ENCODE measurements at regions not wholly inside any gene's neighbourhood (a gene's known extent, or its start where the extent isn't known, plus 50 kb on each side); places are given as distances from the start of the nearest gene placed in this dataset.

DNA sequence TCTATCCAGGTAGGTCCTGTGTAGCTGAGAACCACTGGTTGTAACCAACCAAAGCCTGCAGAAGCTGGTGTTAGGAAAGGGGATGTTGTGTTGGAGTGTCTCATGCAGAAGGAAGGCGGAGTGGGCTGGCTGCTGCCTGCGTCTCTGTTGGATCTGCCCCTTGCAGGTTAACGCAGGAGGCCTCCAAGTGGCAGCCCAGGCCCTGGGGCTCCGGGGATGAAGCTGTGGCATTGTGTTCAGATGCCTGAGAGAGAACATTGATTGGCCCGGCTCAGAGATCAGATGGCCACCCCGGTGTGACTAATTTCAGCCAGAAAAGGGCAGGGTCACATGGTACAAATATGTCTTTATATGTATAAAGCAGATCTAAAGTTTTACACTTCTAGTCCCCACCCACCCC lies 216.0 kb downstream of the GLI2 start (continued):
- TF ChIP-seq, protein P1, sequence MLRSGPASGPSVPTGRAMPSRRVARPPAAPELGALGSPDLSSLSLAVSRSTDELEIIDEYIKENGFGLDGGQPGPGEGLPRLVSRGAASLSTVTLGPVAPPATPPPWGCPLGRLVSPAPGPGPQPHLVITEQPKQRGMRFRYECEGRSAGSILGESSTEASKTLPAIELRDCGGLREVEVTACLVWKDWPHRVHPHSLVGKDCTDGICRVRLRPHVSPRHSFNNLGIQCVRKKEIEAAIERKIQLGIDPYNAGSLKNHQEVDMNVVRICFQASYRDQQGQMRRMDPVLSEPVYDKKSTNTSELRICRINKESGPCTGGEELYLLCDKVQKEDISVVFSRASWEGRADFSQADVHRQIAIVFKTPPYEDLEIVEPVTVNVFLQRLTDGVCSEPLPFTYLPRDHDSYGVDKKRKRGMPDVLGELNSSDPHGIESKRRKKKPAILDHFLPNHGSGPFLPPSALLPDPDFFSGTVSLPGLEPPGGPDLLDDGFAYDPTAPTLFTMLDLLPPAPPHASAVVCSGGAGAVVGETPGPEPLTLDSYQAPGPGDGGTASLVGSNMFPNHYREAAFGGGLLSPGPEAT (IDR thresholded peaks at IDR 0.05; ENCODE audit: low read depth) = no peak
- TF ChIP-seq ZZZ3 (IDR thresholded peaks at IDR 0.05; ENCODE audit: control insufficient read depth, insufficient read length, low read depth) = no peak
- TF ChIP-seq NR2C2 (IDR thresholded peaks at IDR 0.05; ENCODE audit: borderline replicate concordance, control insufficient read depth, insufficient read length, low read depth) = no peak

DNA sequence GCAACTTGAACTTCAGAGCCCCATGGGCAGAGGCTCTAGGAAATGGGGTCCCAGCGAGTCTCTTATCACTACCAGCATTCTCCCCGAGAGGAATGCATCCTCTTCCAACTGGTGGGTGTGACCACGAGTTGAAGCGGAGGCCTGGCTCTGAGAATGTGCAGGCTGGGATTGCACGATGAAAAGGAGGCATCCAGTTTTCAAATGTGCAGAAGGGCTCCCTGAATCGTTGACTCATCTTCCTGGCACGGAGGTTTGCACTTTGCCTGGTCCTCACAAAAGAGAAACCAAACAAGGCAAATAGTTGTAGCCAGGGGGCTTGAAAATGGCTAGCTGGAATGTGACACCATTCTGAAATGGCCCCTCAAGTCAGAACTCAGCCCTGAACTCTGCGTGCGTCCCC lies 216.7 kb downstream of the GLI2 start:
- Histone ChIP-seq H3K4me2 (ENCODE audit: control insufficient read depth, insufficient read depth) (no peak overlapping the region), H3K79me2 (ENCODE audit: control insufficient read depth, insufficient read depth, low read length) (no peaks in the 10 kb centered on the region), H3K9me3 (replicated peaks; ENCODE audit: control insufficient read depth, insufficient read depth, low read length) (no peaks in the 10 kb centered on the region), H4K20me1 (ENCODE audit: control insufficient read depth, insufficient read depth) (no peaks in the 10 kb centered on the region; the same call in 1 of the 2 replicates), H3K4me1 (ENCODE audit: control insufficient read depth, insufficient read depth, low read length) (no peaks in the 10 kb centered on the region), H3K4me3 (no peak overlapping the region), H3K27ac (ENCODE audit: control insufficient read depth, insufficient read depth) (no peak overlapping the region), H2AFZ (ENCODE audit: control insufficient read depth, low read depth, low read length) (no peak overlapping the region), H3K27me3 (replicated peaks in 1 of 2; ENCODE audit: control insufficient read depth in 2 of 2, insufficient read depth in 2 of 2, low read length in 1 of 2) (peaks cover 0 to 2% of the 10 kb centered on the region in 2 experiments; a peak in 2 of 4 replicates), H3K36me3 (ENCODE audit: control insufficient read depth in 2 of 2, insufficient read depth in 2 of 2, low read length in 1 of 2) (no peaks in the 10 kb centered on the region), H3K9ac (ENCODE audit: control insufficient read depth, insufficient read depth, low read length) (no peak overlapping the region)
- DNase-seq (ENCODE audit: low read depth, low spot score) (no peak), ATAC-seq (no peak), FAIRE-seq (no peak)
- POLR2A ChIA-PET = no interaction called here
- in situ Hi-C loops (cut with MboI) (no loop called here), intact Hi-C loops (cut with micrococcal nuclease; ENCODE audit: unreplicated experiment) (no loop called here)
- CTCF ChIA-PET = no interaction called here
- WGBS (ENCODE audit: insufficient coverage, insufficient replicate concordance, low lambda C conversion rate, missing lambda C conversion rate) = 26% methylated on average over 9 of the region's 9 CpGs
- BruUV-seq (replicated peaks) = no TSS peak
- RAD21 ChIA-PET (ENCODE audit: unreplicated experiment) = no interaction called here
- SMC1A ChIA-PET (ENCODE audit: uncharacterized antibody, unreplicated experiment) = no interaction called here
- TF ChIP-seq, protein P2, sequence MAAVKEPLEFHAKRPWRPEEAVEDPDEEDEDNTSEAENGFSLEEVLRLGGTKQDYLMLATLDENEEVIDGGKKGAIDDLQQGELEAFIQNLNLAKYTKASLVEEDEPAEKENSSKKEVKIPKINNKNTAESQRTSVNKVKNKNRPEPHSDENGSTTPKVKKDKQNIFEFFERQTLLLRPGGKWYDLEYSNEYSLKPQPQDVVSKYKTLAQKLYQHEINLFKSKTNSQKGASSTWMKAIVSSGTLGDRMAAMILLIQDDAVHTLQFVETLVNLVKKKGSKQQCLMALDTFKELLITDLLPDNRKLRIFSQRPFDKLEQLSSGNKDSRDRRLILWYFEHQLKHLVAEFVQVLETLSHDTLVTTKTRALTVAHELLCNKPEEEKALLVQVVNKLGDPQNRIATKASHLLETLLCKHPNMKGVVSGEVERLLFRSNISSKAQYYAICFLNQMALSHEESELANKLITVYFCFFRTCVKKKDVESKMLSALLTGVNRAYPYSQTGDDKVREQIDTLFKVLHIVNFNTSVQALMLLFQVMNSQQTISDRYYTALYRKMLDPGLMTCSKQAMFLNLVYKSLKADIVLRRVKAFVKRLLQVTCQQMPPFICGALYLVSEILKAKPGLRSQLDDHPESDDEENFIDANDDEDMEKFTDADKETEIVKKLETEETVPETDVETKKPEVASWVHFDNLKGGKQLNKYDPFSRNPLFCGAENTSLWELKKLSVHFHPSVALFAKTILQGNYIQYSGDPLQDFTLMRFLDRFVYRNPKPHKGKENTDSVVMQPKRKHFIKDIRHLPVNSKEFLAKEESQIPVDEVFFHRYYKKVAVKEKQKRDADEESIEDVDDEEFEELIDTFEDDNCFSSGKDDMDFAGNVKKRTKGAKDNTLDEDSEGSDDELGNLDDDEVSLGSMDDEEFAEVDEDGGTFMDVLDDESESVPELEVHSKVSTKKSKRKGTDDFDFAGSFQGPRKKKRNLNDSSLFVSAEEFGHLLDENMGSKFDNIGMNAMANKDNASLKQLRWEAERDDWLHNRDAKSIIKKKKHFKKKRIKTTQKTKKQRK (IDR thresholded peaks at IDR 0.05; ENCODE audit: low read depth, low read length) = no peak
- TF ChIP-seq ZNF217 (IDR thresholded peaks at IDR 0.05) = no peak
- TF ChIP-seq WRNIP1 (IDR thresholded peaks at IDR 0.05; ENCODE audit: borderline replicate concordance, low read depth, low read length) = no peak
- no peak for TF ChIP-seq TBL1XR1 (IDR thresholded peaks at IDR 0.05; ENCODE audit: low read depth, low read length)
- no peak for TF ChIP-seq CHD1 (IDR thresholded peaks at IDR 0.05; ENCODE audit: low read depth, low read length)
- TF ChIP-seq JUND (IDR thresholded peaks at IDR 0.05; ENCODE audit: low read depth, low read length) = no peak
- TF ChIP-seq, protein P3, sequence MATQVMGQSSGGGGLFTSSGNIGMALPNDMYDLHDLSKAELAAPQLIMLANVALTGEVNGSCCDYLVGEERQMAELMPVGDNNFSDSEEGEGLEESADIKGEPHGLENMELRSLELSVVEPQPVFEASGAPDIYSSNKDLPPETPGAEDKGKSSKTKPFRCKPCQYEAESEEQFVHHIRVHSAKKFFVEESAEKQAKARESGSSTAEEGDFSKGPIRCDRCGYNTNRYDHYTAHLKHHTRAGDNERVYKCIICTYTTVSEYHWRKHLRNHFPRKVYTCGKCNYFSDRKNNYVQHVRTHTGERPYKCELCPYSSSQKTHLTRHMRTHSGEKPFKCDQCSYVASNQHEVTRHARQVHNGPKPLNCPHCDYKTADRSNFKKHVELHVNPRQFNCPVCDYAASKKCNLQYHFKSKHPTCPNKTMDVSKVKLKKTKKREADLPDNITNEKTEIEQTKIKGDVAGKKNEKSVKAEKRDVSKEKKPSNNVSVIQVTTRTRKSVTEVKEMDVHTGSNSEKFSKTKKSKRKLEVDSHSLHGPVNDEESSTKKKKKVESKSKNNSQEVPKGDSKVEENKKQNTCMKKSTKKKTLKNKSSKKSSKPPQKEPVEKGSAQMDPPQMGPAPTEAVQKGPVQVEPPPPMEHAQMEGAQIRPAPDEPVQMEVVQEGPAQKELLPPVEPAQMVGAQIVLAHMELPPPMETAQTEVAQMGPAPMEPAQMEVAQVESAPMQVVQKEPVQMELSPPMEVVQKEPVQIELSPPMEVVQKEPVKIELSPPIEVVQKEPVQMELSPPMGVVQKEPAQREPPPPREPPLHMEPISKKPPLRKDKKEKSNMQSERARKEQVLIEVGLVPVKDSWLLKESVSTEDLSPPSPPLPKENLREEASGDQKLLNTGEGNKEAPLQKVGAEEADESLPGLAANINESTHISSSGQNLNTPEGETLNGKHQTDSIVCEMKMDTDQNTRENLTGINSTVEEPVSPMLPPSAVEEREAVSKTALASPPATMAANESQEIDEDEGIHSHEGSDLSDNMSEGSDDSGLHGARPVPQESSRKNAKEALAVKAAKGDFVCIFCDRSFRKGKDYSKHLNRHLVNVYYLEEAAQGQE (IDR thresholded peaks at IDR 0.05; ENCODE audit: low read depth, low read length) = no peak
- TF ChIP-seq, protein P4, sequence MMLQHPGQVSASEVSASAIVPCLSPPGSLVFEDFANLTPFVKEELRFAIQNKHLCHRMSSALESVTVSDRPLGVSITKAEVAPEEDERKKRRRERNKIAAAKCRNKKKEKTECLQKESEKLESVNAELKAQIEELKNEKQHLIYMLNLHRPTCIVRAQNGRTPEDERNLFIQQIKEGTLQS (IDR thresholded peaks at IDR 0.05; ENCODE audit: borderline replicate concordance, extremely low read depth, low read depth, low read length) = no peak
- TF ChIP-seq SMC3 (IDR thresholded peaks at IDR 0.05; ENCODE audit: borderline replicate concordance, low read length) = no peak
- TF ChIP-seq BCL11A (IDR thresholded peaks at IDR 0.05; ENCODE audit: low read depth, low read length) = no peak
- no peak for TF ChIP-seq NR2C1 (IDR thresholded peaks at IDR 0.05)
